DMS53 treated with DMSO at 0.1 percent for 48 hours (cell line): ENCODE measurements at regions not wholly inside any gene's neighbourhood (a gene's known extent, or its start where the extent isn't known, plus 50 kb on each side); places are given as distances from the start of the nearest gene placed in this dataset.
"Not testable (repeated sequence)": the region's sequence is repeated elsewhere in the genome, so short reads cannot be mapped to it uniquely, and the experiment has no call there.

ENCODE experiments used
- DNase-seq: peaks from one replicate; lab custom pipeline; 2025; ENCODE audit not compliant: unreplicated experiment; lab: John Stamatoyannopoulos, UW

- not testable (repeated sequence) for DNase-seq
These were observed 71.5 kb downstream of the WSB1 start for GRCh38 chr17:27365329-27365945.

GRCh38 chr17:27366437-27366836 is 72.5 kb downstream of the WSB1 start:
- DNase-seq = no peak

- no peak for DNase-seq
These were observed 73.4 kb downstream of the WSB1 start for GRCh38 chr17:27367121-27367981.

GRCh38 chr17:27368151-27368795 is 74.4 kb downstream of the WSB1 start:
- no peak for DNase-seq

- no peak for DNase-seq
These were observed 75.1 kb downstream of the WSB1 start for GRCh38 chr17:27368980-27369379.

GRCh38 chr17:27370776-27371175 is 76.9 kb downstream of the WSB1 start:
- no peak for DNase-seq

- not testable (repeated sequence) for DNase-seq
These were observed 79.8 kb downstream of the WSB1 start for GRCh38 chr17:27373695-27374094.

- no peak for DNase-seq
These were observed 79.4 kb upstream of the KSR1 start for GRCh38 chr17:27376637-27377547.

GRCh38 chr17:27378482-27379175 is 77.6 kb upstream of the KSR1 start:
- DNase-seq = no peak

- no peak for DNase-seq
These were observed 76.2 kb upstream of the KSR1 start for GRCh38 chr17:27379888-27380533.

GRCh38 chr17:27380551-27380950 is 75.7 kb upstream of the KSR1 start:
- no peak for DNase-seq

- DNase-seq = peak; percentile 89
These were observed 75.2 kb upstream of the KSR1 start for GRCh38 chr17:27381007-27381501.

- DNase-seq = no peak
These were observed 74.2 kb upstream of the KSR1 start for GRCh38 chr17:27382025-27382424.

GRCh38 chr17:27384261-27384701 is 72.0 kb upstream of the KSR1 start:
- DNase-seq = no peak

GRCh38 chr17:27384726-27385125 is 71.5 kb upstream of the KSR1 start:
- DNase-seq = no peak

GRCh38 chr17:27385626-27386025 is 70.6 kb upstream of the KSR1 start:
- no peak for DNase-seq

GRCh38 chr17:27386206-27387075 is 69.8 kb upstream of the KSR1 start:
- no peak for DNase-seq

- no peak for DNase-seq
These were observed 66.6 kb upstream of the KSR1 start for GRCh38 chr17:27389542-27390140.
